Peyer's patch (tissue), 4 donors: ENCODE measurements at regions not wholly inside any gene's neighbourhood (a gene's known extent, or its start where the extent isn't known, plus 50 kb on each side); places are given as distances from the start of the nearest gene placed in this dataset.

ENCODE experiments used
- DNase-seq, 3 donors: peaks; one replicate each; pipeline ENCODE4 v3.0.0-alpha.2; 2017 to 2019
- H3K27ac ChIP-seq, 4 donors: fragments of 200-600 bp; sonication (generic); one replicate each; pipeline ENCODE4 v1.5.1; 2016 to 2019
- H3K27me3 ChIP-seq, 2 donors: fragments of 200-600 bp; sonication (generic); one replicate each; pipeline ENCODE4 v1.5.1; 2019
- H3K36me3 ChIP-seq, 3 donors: fragments of 200-600 bp; sonication (generic); one replicate each; pipeline ENCODE4 v1.5.1; 2016 to 2019
- H3K4me1 ChIP-seq, 4 donors: fragments of 200-600 bp; sonication (generic); one replicate each; pipeline ENCODE4 v1.5.1; 2016 to 2019
- H3K4me3 ChIP-seq, 4 donors: fragments of 200-600 bp; sonication (generic); 1 replicate in 3 of 4; 2 replicates in 1 of 4; pipeline ENCODE4 v1.5.1; 2016 to 2019; ENCODE audit warnings: mild to moderate bottlenecking in 1 of 4
- H3K9me3 ChIP-seq, 4 donors: fragments of 200-600 bp; sonication (generic); one replicate each; pipeline ENCODE4 v1.5.1; 2016 to 2019; ENCODE audit warnings: mild to moderate bottlenecking in 1 of 4
- CTCF ChIP-seq, 6 experiments: fragments of 450-650 bp in 4 of 6; fragments of 200-600 bp in 2 of 6; sonication (generic) in 1 of 6; IDR thresholded peaks; one replicate each; pipeline ENCODE4 v1.5.1; 2017 to 2019; ENCODE audit warnings: antibody characterized with exemption in 6 of 6, mild to moderate bottlenecking in 3 of 6, moderate library complexity in 1 of 6
- POLR2A ChIP-seq, 2 donors: fragments of 450-650 bp; IDR thresholded peaks; one replicate each; pipeline ENCODE4 v1.5.1; 2017; ENCODE audit warnings: antibody characterized with exemption in 2 of 2, mild to moderate bottlenecking in 2 of 2, moderate library complexity in 2 of 2

- peaks cover 0 to 14% (median 5%) of the 10 kb centered on the region in 4 donors for H3K4me1 ChIP-seq
- DNase-seq, result no peak
- no peak for TF ChIP-seq CTCF (IDR thresholded peaks at IDR 0.05)
- H3K36me3 ChIP-seq, result no peaks in the 10 kb centered on the region
- no peaks in the 10 kb centered on the region for H3K9me3 ChIP-seq
- no peaks in the 10 kb centered on the region for H3K27me3 ChIP-seq
- no peak overlapping the region for H3K4me3 ChIP-seq
- peak overlapping the region in 2 of 4 donors; percentile 26 to 36 for H3K27ac ChIP-seq
Observed at GRCh38 chr12:92360543-92360942, 214.9 kb upstream of the BTG1 start.

GRCh38 chr12:92359581-92360209 lies 214.0 kb upstream of the BTG1 start:
- TF ChIP-seq POLR2A (IDR thresholded peaks at IDR 0.05) (no peak), CTCF (IDR thresholded peaks at IDR 0.05) (no peak)
- Histone ChIP-seq H3K36me3 (no peaks in the 10 kb centered on the region), H3K4me1 (peaks cover 0 to 14% (median 5%) of the 10 kb centered on the region in 4 donors), H3K9me3 (no peaks in the 10 kb centered on the region), H3K4me3 (no peak overlapping the region), H3K27ac (peak overlapping the region in 1 of 4 donors; percentile 26), H3K27me3 (no peaks in the 10 kb centered on the region)
- DNase-seq, result no peak

- Histone ChIP-seq H3K36me3 (no peaks in the 10 kb centered on the region), H3K27ac (no peak overlapping the region), H3K27me3 (no peaks in the 10 kb centered on the region)
Observed at GRCh38 chr12:92357584-92358261, 212.1 kb upstream of the BTG1 start.

GRCh38 chr12:92356425-92356824 lies 210.8 kb upstream of the BTG1 start:
- H3K9me3 ChIP-seq, result no peaks in the 10 kb centered on the region
- TF ChIP-seq POLR2A (IDR thresholded peaks at IDR 0.05) (no peak), CTCF (IDR thresholded peaks at IDR 0.05) (no peak)
- H3K4me3 ChIP-seq, result no peak overlapping the region

More at GRCh38 chr12:92357584-92358261, 212.1 kb upstream of the BTG1 start:
- Histone ChIP-seq H3K4me1 (peaks cover 0 to 8% (median 0%) of the 10 kb centered on the region in 4 donors), H3K4me3 (no peak overlapping the region), H3K9me3 (no peaks in the 10 kb centered on the region)
- TF ChIP-seq CTCF (IDR thresholded peaks at IDR 0.05) (no peak), POLR2A (IDR thresholded peaks at IDR 0.05) (no peak)
- no peak for DNase-seq

GRCh38 chr12:92349635-92350034 lies 204.0 kb upstream of the BTG1 start:
- no peak overlapping the region for H3K27ac ChIP-seq
- DNase-seq, result no peak
- no peaks in the 10 kb centered on the region for H3K36me3 ChIP-seq

More at GRCh38 chr12:92356425-92356824, 210.8 kb upstream of the BTG1 start:
- Histone ChIP-seq H3K27me3 (no peaks in the 10 kb centered on the region), H3K27ac (no peak overlapping the region), H3K36me3 (no peaks in the 10 kb centered on the region), H3K4me1 (peaks cover 0 to 3% (median 0%) of the 10 kb centered on the region in 4 donors)
- no peak for DNase-seq

More at GRCh38 chr12:92349635-92350034, 204.0 kb upstream of the BTG1 start:
- Histone ChIP-seq H3K4me3 (no peak overlapping the region), H3K27me3 (no peaks in the 10 kb centered on the region), H3K9me3 (no peaks in the 10 kb centered on the region), H3K4me1 (no peaks in the 10 kb centered on the region)
- TF ChIP-seq POLR2A (IDR thresholded peaks at IDR 0.05) (no peak), CTCF (IDR thresholded peaks at IDR 0.05) (no peak)
